Hepatocyte (in vitro differentiated cells): ENCODE measurements at regions not wholly inside any gene's neighbourhood (a gene's known extent, or its start where the extent isn't known, plus 50 kb on each side); places are given as distances from the start of the nearest gene placed in this dataset.

Source experiments
- EZH2 ChIP-seq: fragments of 200-600 bp; sonication (generic); IDR thresholded peaks from 2 replicates; pipeline ENCODE4 v1.6.1; 2016; ENCODE audit warnings: antibody characterized with exemption, mild to moderate bottlenecking, borderline replicate concordance
- TF ChIP-seq, protein P1 (sequence below): fragments of 200-600 bp; sonication (generic); IDR thresholded peaks from 2 replicates; pipeline ENCODE4 v1.5.1; 2016; ENCODE audit warnings: antibody characterized with exemption, mild to moderate bottlenecking; ENCODE audit not compliant: poor library complexity

DNA sequence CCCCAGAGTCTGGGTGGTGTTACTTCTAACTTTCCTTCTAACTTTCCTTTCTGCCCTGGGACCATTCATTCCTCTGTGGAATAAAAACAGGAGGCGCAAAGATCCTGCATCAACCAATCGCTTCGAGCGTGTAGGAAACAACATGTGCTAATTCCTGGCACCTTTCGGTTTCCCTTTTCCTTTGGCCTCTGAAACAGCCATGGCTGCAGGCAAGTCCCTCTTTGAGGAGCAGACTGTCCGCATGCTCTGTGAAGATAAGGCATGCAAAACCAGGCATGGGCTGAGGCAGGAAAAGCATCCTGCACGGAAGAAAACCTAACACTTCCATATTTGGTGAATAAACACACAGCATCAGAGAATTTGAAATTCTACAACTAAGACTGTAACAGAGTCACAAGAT is 128.3 kb downstream of the HSD17B3 start:
- TF ChIP-seq, protein P1, sequence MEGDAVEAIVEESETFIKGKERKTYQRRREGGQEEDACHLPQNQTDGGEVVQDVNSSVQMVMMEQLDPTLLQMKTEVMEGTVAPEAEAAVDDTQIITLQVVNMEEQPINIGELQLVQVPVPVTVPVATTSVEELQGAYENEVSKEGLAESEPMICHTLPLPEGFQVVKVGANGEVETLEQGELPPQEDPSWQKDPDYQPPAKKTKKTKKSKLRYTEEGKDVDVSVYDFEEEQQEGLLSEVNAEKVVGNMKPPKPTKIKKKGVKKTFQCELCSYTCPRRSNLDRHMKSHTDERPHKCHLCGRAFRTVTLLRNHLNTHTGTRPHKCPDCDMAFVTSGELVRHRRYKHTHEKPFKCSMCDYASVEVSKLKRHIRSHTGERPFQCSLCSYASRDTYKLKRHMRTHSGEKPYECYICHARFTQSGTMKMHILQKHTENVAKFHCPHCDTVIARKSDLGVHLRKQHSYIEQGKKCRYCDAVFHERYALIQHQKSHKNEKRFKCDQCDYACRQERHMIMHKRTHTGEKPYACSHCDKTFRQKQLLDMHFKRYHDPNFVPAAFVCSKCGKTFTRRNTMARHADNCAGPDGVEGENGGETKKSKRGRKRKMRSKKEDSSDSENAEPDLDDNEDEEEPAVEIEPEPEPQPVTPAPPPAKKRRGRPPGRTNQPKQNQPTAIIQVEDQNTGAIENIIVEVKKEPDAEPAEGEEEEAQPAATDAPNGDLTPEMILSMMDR, result no peak
- no peak for TF ChIP-seq EZH2
